Sigmoid colon (tissue), 6 donors: ENCODE measurements at regions not wholly inside any gene's neighbourhood (a gene's known extent, or its start where the extent isn't known, plus 50 kb on each side); places are given as distances from the start of the nearest gene placed in this dataset.

ENCODE experiments used
- DNase-seq: peaks from one replicate; pipeline ENCODE4 v3.0.0-alpha.2; 2019
- H3K27ac ChIP-seq, 4 donors: fragments of 200-600 bp; sonication (generic); one replicate each; pipeline ENCODE4 v1.5.1; 2016 to 2019; ENCODE audit warnings: mild to moderate bottlenecking in 1 of 4
- H3K27me3 ChIP-seq, 3 donors: fragments of 200-600 bp; sonication (generic); one replicate each; pipeline ENCODE4 v1.5.1; 2019; ENCODE audit warnings: mild to moderate bottlenecking in 1 of 3
- H3K36me3 ChIP-seq, 4 donors: fragments of 200-600 bp; sonication (generic); one replicate each; pipeline ENCODE4 v1.5.1; 2016 to 2019
- H3K4me1 ChIP-seq, 4 donors: fragments of 200-600 bp; sonication (generic); one replicate each; pipeline ENCODE4 v1.5.1; 2017 to 2019
- H3K4me3 ChIP-seq, 4 donors: fragments of 200-600 bp; sonication (generic); one replicate each; pipeline ENCODE4 v1.5.1; 2017 to 2019; ENCODE audit warnings: mild to moderate bottlenecking in 2 of 4, moderate library complexity in 1 of 4
- H3K9me3 ChIP-seq, 4 donors: fragments of 200-600 bp in 3 of 4; sonication (generic) in 3 of 4; one replicate each; pipeline versions ENCODE4 v1.5.1 to v1.6.1; 2013 to 2019
- CTCF ChIP-seq, 4 experiments: fragments of 450-650 bp in 3 of 4; fragments of 200-600 bp in 1 of 4; IDR thresholded peaks; one replicate each; pipeline ENCODE4 v1.5.1; 2016 to 2019; ENCODE audit warnings: antibody characterized with exemption in 4 of 4, mild to moderate bottlenecking in 3 of 4, moderate library complexity in 2 of 4
- EP300 ChIP-seq, 4 donors: sonication (generic); formaldehyde crosslinking; IDR thresholded peaks; one replicate each; pipeline ENCODE4 v1.6.1; 2017; ENCODE audit warnings: antibody characterized with exemption in 4 of 4
- POLR2A ChIP-seq, 2 donors: fragments of 450-650 bp; IDR thresholded peaks; one replicate each; pipeline ENCODE4 v1.6.1; 2016; ENCODE audit warnings: antibody characterized with exemption in 2 of 2, mild to moderate bottlenecking in 2 of 2, moderate library complexity in 2 of 2
- POLR2AphosphoS5 ChIP-seq, 4 donors: sonication (generic); formaldehyde crosslinking; IDR thresholded peaks; one replicate each; pipeline ENCODE4 v1.6.1; 2017; ENCODE audit warnings: antibody characterized with exemption in 4 of 4
- WGBS, 2 donors: extraction: QIAGEN DNeasy Blood & Tissue Kit; methylation state at CpG; one replicate each; pipeline ENCODE4 v1.1.7; 2013; 5-methylcytosine and 5-hydroxymethylcytosine counted together
- intact Hi-C: fragments of 100-400 bp; cut with DNase I; formaldehyde crosslinking; loops from one replicate; pipeline ENCODE4 v1.15.1; 2023
- donor health status: healthy with polysubstance abuse.
- donor health status: healthy.

- intact Hi-C loops: no loop called here
- no peaks in the 10 kb centered on the region for H3K27me3 ChIP-seq
- DNase-seq: no peak
- H3K9me3 ChIP-seq: peaks cover 0 to 4% (median 0%) of the 10 kb centered on the region in 4 donors
- no peak overlapping the region for H3K4me3 ChIP-seq
- H3K36me3 ChIP-seq: no peaks in the 10 kb centered on the region
- H3K27ac ChIP-seq: no peak overlapping the region
- H3K4me1 ChIP-seq: no peaks in the 10 kb centered on the region
- TF ChIP-seq EP300 (IDR thresholded peaks at IDR 0.05) (no peak), POLR2A (IDR thresholded peaks at IDR 0.05) (no peak), POLR2AphosphoS5 (IDR thresholded peaks at IDR 0.05) (no peak), CTCF (IDR thresholded peaks at IDR 0.05) (no peak)
These were observed 77.1 kb upstream of the VSTM2A start for GRCh38 chr7:54465095-54465494.

GRCh38 chr7:54469740-54470139, 72.4 kb upstream of the VSTM2A start:
- Histone ChIP-seq H3K9me3 (peaks cover 0 to 10% (median 2%) of the 10 kb centered on the region in 4 donors), H3K36me3 (no peaks in the 10 kb centered on the region), H3K27ac (no peak overlapping the region), H3K4me1 (no peaks in the 10 kb centered on the region), H3K27me3 (no peaks in the 10 kb centered on the region), H3K4me3 (no peak overlapping the region)
- intact Hi-C loops: no loop called here
- 94 to 96% methylated on average over 10 of the region's 10 CpGs for WGBS, 2 donors
- TF ChIP-seq POLR2A (IDR thresholded peaks at IDR 0.05): no peak
- no peak for DNase-seq

- no peaks in the 10 kb centered on the region for H3K9me3 ChIP-seq
- H3K36me3 ChIP-seq: no peaks in the 10 kb centered on the region
- H3K27me3 ChIP-seq: no peaks in the 10 kb centered on the region
- TF ChIP-seq POLR2AphosphoS5 (IDR thresholded peaks at IDR 0.05) (no peak), CTCF (IDR thresholded peaks at IDR 0.05) (no peak), POLR2A (IDR thresholded peaks at IDR 0.05) (no peak), EP300 (IDR thresholded peaks at IDR 0.05) (no peak)
- no peak for DNase-seq
- WGBS, 2 donors: 89 to 93% methylated on average over 1 of the region's 1 CpG
- no peaks in the 10 kb centered on the region for H3K4me1 ChIP-seq
- no peak overlapping the region for H3K4me3 ChIP-seq
- H3K27ac ChIP-seq: no peak overlapping the region
- intact Hi-C loops: no loop called here
These were observed 65.6 kb upstream of the VSTM2A start for GRCh38 chr7:54476609-54477008.

GRCh38 chr7:54477083-54477482, 65.1 kb upstream of the VSTM2A start:
- 78 to 85% methylated on average over 1 of the region's 1 CpG for WGBS, 2 donors
- H3K27ac ChIP-seq: no peak overlapping the region
- DNase-seq: no peak
- intact Hi-C loops: no loop called here
- H3K4me3 ChIP-seq: no peak overlapping the region
- no peaks in the 10 kb centered on the region for H3K27me3 ChIP-seq
- TF ChIP-seq CTCF (IDR thresholded peaks at IDR 0.05): no peak
- TF ChIP-seq POLR2A (IDR thresholded peaks at IDR 0.05): no peak
- no peak for TF ChIP-seq EP300 (IDR thresholded peaks at IDR 0.05)
- no peak for TF ChIP-seq POLR2AphosphoS5 (IDR thresholded peaks at IDR 0.05)
- H3K9me3 ChIP-seq: no peaks in the 10 kb centered on the region
- no peaks in the 10 kb centered on the region for H3K36me3 ChIP-seq
- H3K4me1 ChIP-seq: no peaks in the 10 kb centered on the region

GRCh38 chr7:54483523-54483922, 58.7 kb upstream of the VSTM2A start:
- intact Hi-C loops: no loop called here
- Histone ChIP-seq H3K4me3 (no peak overlapping the region), H3K27ac (no peak overlapping the region), H3K27me3 (no peaks in the 10 kb centered on the region), H3K9me3 (no peaks in the 10 kb centered on the region), H3K36me3 (no peaks in the 10 kb centered on the region), H3K4me1 (no peaks in the 10 kb centered on the region)
- WGBS, 2 donors: 62 to 68% methylated on average over 3 of the region's 3 CpGs
- DNase-seq: no peak
- no peak for TF ChIP-seq POLR2A (IDR thresholded peaks at IDR 0.05)
- no peak for TF ChIP-seq CTCF (IDR thresholded peaks at IDR 0.05)
- no peak for TF ChIP-seq EP300 (IDR thresholded peaks at IDR 0.05)
- TF ChIP-seq POLR2AphosphoS5 (IDR thresholded peaks at IDR 0.05): no peak
